H54 (cell line): ENCODE measurements at regions not wholly inside any gene's neighbourhood (a gene's known extent, or its start where the extent isn't known, plus 50 kb on each side); places are given as distances from the start of the nearest gene placed in this dataset.

ENCODE experiments used
- DNase-seq: peaks from one replicate; pipeline ENCODE4 v3.0.0; 2011; ENCODE audit warnings: low spot score, mixed read lengths; ENCODE audit not compliant: insufficient read length
- FAIRE-seq: peaks from 3 replicates; lab custom pipeline; 2011; peaks lifted over from hg19 to GRCh38; lab: Jason Lieb, UNC
- POLR2A ChIP-seq: IDR thresholded peaks from 2 replicates; pipeline ENCODE4 v1.6.1; 2011; ENCODE audit warnings: low read depth, mild to moderate bottlenecking, low read length

GRCh38 chr10:130719448-130719752 is 583.2 kb downstream of the GLRX3 start:
- no peak for TF ChIP-seq POLR2A
- DNase-seq: no peak
- no peak for FAIRE-seq

- no peak for FAIRE-seq
Measured at GRCh38 chr10:130720235-130720634, 584.0 kb downstream of the GLRX3 start.

DNA sequence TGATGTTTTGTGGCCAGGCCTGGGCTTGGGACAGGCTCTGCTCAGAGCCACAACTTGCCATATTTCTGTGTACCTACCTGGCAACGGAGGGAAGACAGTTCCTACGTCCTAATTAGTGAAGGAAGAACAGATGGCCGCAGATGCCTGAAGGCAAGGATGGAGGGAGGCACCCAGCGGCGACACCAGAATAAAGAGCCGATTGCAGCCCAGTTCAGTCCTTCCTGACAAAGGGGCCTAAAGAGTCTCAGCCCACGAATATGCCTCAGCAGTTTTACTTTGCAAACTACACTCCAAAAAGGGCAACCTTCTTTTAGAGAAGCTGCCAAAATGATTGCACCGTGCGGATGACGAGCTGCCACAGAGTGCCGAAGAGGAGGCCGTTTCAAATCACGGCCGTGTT is 585.8 kb downstream of the GLRX3 start:
- no peak for DNase-seq
- TF ChIP-seq POLR2A: no peak
- FAIRE-seq: no peak

More at GRCh38 chr10:130720235-130720634, 584.0 kb downstream of the GLRX3 start:
- no peak for DNase-seq
- TF ChIP-seq POLR2A: no peak

GRCh38 chr10:130723704-130724103 is 587.5 kb downstream of the GLRX3 start:
- DNase-seq: no peak
- FAIRE-seq: no peak
- no peak for TF ChIP-seq POLR2A

- TF ChIP-seq POLR2A: no peak
- no peak for DNase-seq
- FAIRE-seq: no peak
Measured at GRCh38 chr10:130725474-130725970, 586.0 kb downstream of the TCERG1L start.

DNA sequence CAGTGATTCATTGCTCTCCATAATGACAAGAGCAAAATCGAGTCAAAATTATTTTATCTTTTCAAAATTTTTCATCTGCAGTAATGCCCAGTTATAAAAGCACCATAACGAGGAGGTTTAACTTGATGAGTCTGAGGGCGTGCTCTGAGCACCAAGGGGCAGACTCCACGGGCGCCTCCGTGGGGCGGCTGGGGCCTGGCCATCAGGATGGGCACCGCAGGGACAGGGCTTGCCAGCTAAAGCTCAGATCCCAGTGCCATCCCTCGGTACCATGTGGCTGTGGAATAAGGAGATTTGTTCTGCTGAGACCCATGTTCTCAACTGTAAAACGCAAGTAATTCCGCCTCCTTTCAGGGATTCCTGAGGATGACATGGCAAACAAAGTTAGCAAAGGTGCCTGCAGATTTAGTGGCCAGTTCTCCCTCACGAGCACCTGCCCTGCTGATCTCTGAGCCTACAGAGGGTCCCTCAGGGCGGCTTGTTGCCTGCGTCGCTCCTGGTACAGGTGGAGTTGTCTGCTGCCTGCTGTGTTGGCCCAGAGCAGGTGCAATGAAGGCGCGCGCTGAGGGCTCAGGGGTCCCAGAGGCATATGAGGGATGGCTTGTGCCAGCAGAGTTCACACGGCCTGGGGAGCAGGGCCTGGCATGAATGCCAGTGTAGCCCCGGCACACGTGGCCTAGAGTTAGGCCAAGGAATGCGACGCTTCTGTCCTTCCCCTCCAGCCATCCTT is 584.4 kb downstream of the TCERG1L start:
- FAIRE-seq (no peak), DNase-seq (no peak)
- TF ChIP-seq POLR2A: no peak

GRCh38 chr10:130727766-130728490 is 583.6 kb downstream of the TCERG1L start:
- TF ChIP-seq POLR2A: no peak
- DNase-seq: no peak
- FAIRE-seq: no peak

DNA sequence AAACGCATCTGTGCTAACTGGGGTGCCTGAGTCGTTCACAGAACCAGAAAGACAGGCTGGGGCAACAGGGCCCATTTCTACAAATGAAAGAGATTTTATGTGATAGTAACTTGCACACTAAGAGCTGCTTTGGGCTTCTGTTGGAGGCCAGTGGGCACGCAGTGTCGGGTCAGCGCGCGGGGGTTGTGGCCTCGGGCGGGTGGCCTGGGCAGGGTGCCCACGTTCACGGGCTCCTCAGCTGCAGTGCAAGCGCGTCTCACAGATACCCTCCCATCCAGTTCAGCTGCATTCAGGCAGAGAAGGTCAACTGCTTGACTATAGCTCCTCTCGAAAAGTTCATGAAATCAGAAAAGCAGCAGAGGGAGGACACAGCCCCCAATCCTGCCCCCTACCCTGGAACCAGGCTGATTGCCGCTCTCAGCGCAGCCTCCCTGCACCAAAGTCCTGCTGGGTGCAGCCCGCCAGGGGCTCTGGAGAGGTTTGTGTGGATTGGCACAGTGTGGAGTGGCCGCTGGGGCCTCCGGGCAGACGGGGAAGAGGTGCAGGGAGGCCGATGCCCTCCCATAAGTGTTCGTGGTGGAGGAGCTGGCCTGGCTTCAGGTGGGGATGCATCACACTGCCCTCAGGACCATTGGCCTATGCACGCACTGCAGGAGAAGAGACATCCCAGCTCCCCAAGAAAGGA is 582.8 kb downstream of the TCERG1L start:
- FAIRE-seq (no peak), DNase-seq (no peak)
- TF ChIP-seq POLR2A: no peak

GRCh38 chr10:130729876-130730275 is 581.6 kb downstream of the TCERG1L start:
- no peak for FAIRE-seq
- no peak for DNase-seq
- TF ChIP-seq POLR2A: no peak

GRCh38 chr10:130737186-130737585 is 574.3 kb downstream of the TCERG1L start:
- no peak for DNase-seq
- no peak for FAIRE-seq
- no peak for TF ChIP-seq POLR2A

GRCh38 chr10:130737621-130738020 is 573.9 kb downstream of the TCERG1L start:
- DNase-seq (no peak), FAIRE-seq (no peak)
- TF ChIP-seq POLR2A: no peak

DNA sequence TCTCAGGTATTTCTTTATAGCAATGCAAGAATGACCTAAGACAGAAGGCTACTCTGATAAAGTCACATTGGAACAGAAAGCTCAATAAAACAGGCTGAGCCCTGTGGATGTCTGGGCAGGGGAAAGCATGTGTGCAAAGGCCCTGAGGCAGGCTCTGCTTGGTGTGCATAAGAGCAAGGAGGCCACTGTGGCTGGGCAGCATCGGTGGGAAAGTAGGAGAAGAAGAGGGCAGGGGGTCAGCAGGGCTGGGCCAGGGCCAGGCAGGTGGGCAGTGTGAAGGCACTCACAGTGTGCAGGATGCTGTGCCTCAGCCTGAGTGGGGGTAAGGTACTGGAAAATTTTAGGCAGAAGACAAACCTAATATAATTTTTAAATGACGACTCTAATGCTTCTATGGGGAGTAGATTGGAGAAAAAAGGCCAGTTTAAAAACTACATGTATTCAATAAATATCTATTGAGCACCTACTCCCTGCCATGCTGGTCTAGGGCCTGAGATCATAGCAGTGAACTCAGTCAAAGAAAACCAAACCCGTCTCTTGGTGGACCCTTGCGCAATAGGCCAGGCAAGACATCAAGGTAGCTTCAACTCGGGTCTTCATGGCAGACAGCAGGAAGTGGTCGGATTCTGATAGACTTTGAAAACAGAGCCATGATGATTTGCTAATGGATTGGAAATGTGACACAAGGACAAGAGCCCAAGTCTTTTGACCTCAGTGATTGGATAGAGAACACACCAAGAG is 572.3 kb downstream of the TCERG1L start:
- no peak for DNase-seq
- FAIRE-seq: no peak
- TF ChIP-seq POLR2A: no peak

- no peak for FAIRE-seq
- no peak for TF ChIP-seq POLR2A
Measured at GRCh38 chr10:130739757-130740145, 571.8 kb downstream of the TCERG1L start.

DNA sequence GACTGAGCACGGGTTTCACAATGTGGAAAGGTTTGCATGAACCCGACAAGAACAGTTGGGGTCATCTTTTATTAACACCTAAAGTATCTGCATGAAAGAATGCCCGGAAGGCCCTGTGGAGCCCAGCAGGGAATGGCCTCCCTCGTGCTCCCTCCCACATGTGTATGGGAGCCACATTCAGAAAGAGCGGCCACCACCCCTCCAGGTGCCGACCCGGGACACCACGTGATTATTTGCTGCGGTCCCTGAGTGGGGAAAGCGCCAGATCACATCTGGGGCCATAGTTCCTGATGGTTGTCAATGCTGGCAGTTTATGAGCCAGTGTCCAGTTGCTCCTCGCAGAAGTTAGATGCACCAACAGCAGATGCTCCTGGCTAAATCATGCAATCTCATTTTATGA is 571.4 kb downstream of the TCERG1L start:
- DNase-seq (no peak), FAIRE-seq (no peak)
- no peak for TF ChIP-seq POLR2A

More at GRCh38 chr10:130739757-130740145, 571.8 kb downstream of the TCERG1L start:
- DNase-seq: no peak
